ENCODE measurements at regions not wholly inside any gene's neighbourhood (a gene's known extent, or its start where the extent isn't known, plus 50 kb on each side); places are given as distances from the start of the nearest gene placed in this dataset.

GRCh38 chr12:107978201-107978600, 150.9 kb upstream of the WSCD2 start:
- no peak for DNase-seq (ENCODE audit: low read depth in 2 of 2)

- DNase-seq (ENCODE audit: low read depth in 2 of 2) = no peak
Observed at GRCh38 chr12:107978641-107979040, 150.4 kb upstream of the WSCD2 start.

GRCh38 chr12:107983756-107984472, 145.2 kb upstream of the WSCD2 start:
- no peak for DNase-seq (ENCODE audit: low read depth in 2 of 2)

GRCh38 chr12:107984973-107985372, 144.1 kb upstream of the WSCD2 start:
- DNase-seq (ENCODE audit: low read depth in 2 of 2) = no peak

- no peak for DNase-seq (ENCODE audit: low read depth in 2 of 2)
Observed at GRCh38 chr12:107986183-107986582, 142.9 kb upstream of the WSCD2 start.

GRCh38 chr12:107990325-107990724, 138.8 kb upstream of the WSCD2 start:
- no peak for DNase-seq (ENCODE audit: low read depth in 2 of 2)

- no peak for DNase-seq (ENCODE audit: low read depth in 2 of 2)
Observed at GRCh38 chr12:107992029-107992428, 137.1 kb upstream of the WSCD2 start.

- DNase-seq (ENCODE audit: low read depth in 2 of 2) = no peak
Observed at GRCh38 chr12:107992870-107993451, 136.1 kb upstream of the WSCD2 start.

- DNase-seq (ENCODE audit: low read depth in 2 of 2) = no peak
Observed at GRCh38 chr12:107998863-107999262, 130.2 kb upstream of the WSCD2 start.

GRCh38 chr12:108000111-108000510, 129.0 kb upstream of the WSCD2 start:
- DNase-seq (ENCODE audit: low read depth in 2 of 2) = no peak

GRCh38 chr12:108004319-108004718, 124.8 kb upstream of the WSCD2 start:
- no peak for DNase-seq (ENCODE audit: low read depth in 2 of 2)

- no peak for DNase-seq (ENCODE audit: low read depth in 2 of 2)
Observed at GRCh38 chr12:108008163-108008905, 120.8 kb upstream of the WSCD2 start.

- no peak for DNase-seq (ENCODE audit: low read depth in 2 of 2)
Observed at GRCh38 chr12:108009442-108010070, 119.5 kb upstream of the WSCD2 start.

GRCh38 chr12:108016022-108016564, 113.0 kb upstream of the WSCD2 start:
- DNase-seq (ENCODE audit: low read depth in 2 of 2) = no peak

GRCh38 chr12:108017472-108018057, 111.5 kb upstream of the WSCD2 start:
- DNase-seq (ENCODE audit: low read depth in 2 of 2) = no peak

- DNase-seq (ENCODE audit: low read depth in 2 of 2) = no peak
Observed at GRCh38 chr12:108019862-108020261, 109.2 kb upstream of the WSCD2 start.

GRCh38 chr12:108021141-108021540, 107.9 kb upstream of the WSCD2 start:
- no peak for DNase-seq (ENCODE audit: low read depth in 2 of 2)

GRCh38 chr12:108021949-108022522, 107.1 kb upstream of the WSCD2 start:
- no peak for DNase-seq (ENCODE audit: low read depth in 2 of 2)

- no peak for DNase-seq (ENCODE audit: low read depth in 2 of 2)
Observed at GRCh38 chr12:108029051-108029835, 99.8 kb upstream of the WSCD2 start.

GRCh38 chr12:108033090-108033489, 96.0 kb upstream of the WSCD2 start:
- DNase-seq (ENCODE audit: low read depth in 2 of 2) = no peak

GRCh38 chr12:108035372-108035771, 93.7 kb upstream of the WSCD2 start:
- no peak for DNase-seq (ENCODE audit: low read depth in 2 of 2)

Measured in fibroblast of skin of left quadriceps (primary cell).